HG03159 (cell line): ENCODE measurements at regions not wholly inside any gene's neighbourhood (a gene's known extent, or its start where the extent isn't known, plus 50 kb on each side); places are given as distances from the start of the nearest gene placed in this dataset.
"Not testable (repeated sequence)": the region's sequence is repeated elsewhere in the genome, so short reads cannot be mapped to it uniquely, and the experiment has no call there.

ENCODE experiments used
- ATAC-seq: cut with Tn5 transposase; IDR thresholded peaks from one replicate; pipeline ENCODE4 v1.9.1; 2021; ENCODE audit warnings: mild to moderate bottlenecking, moderate library complexity; ENCODE audit not compliant: unreplicated experiment

- no peak for ATAC-seq
These were observed 225.9 kb upstream of the MYO3A start for GRCh38 chr10:25707976-25708671.

- ATAC-seq, result no peak
These were observed 220.2 kb upstream of the MYO3A start for GRCh38 chr10:25713894-25714240.

- ATAC-seq, result no peak
These were observed 209.8 kb upstream of the MYO3A start for GRCh38 chr10:25724241-25724640.

GRCh38 chr10:25725917-25726716, 207.9 kb upstream of the MYO3A start:
- peak; percentile 91 for ATAC-seq

- no peak for ATAC-seq
These were observed 195.3 kb upstream of the MYO3A start for GRCh38 chr10:25738776-25739175.

GRCh38 chr10:25743832-25744231, 190.2 kb upstream of the MYO3A start:
- ATAC-seq, result no peak

GRCh38 chr10:25744574-25744973, 189.5 kb upstream of the MYO3A start:
- no peak for ATAC-seq

- no peak for ATAC-seq
These were observed 188.1 kb upstream of the MYO3A start for GRCh38 chr10:25745976-25746375.

- no peak for ATAC-seq
These were observed 186.9 kb upstream of the MYO3A start for GRCh38 chr10:25747084-25747483.

- ATAC-seq, result no peak
These were observed 185.5 kb upstream of the MYO3A start for GRCh38 chr10:25748509-25748908.

- no peak for ATAC-seq
These were observed 180.3 kb upstream of the MYO3A start for GRCh38 chr10:25753776-25754175.

GRCh38 chr10:25755874-25756273, 178.2 kb upstream of the MYO3A start:
- not testable (repeated sequence) for ATAC-seq

- no peak for ATAC-seq
These were observed 177.2 kb upstream of the MYO3A start for GRCh38 chr10:25756784-25757183.

GRCh38 chr10:25758041-25758457, 176.0 kb upstream of the MYO3A start:
- no peak for ATAC-seq

- ATAC-seq, result no peak
These were observed 175.5 kb upstream of the MYO3A start for GRCh38 chr10:25758511-25758910.

- no peak for ATAC-seq
These were observed 172.1 kb upstream of the MYO3A start for GRCh38 chr10:25761937-25762336.

- ATAC-seq, result no peak
These were observed 167.8 kb upstream of the MYO3A start for GRCh38 chr10:25766213-25766612.

- ATAC-seq, result no peak
These were observed 167.3 kb upstream of the MYO3A start for GRCh38 chr10:25766687-25767221.

- no peak for ATAC-seq
These were observed 165.9 kb upstream of the MYO3A start for GRCh38 chr10:25768167-25768566.

- ATAC-seq, result no peak
These were observed 155.4 kb upstream of the MYO3A start for GRCh38 chr10:25778646-25779045.

- no peak for ATAC-seq
These were observed 147.9 kb upstream of the MYO3A start for GRCh38 chr10:25786161-25786560.

GRCh38 chr10:25786899-25787298, 147.1 kb upstream of the MYO3A start:
- no peak for ATAC-seq
